K562 (cell line): ENCODE measurements at regions not wholly inside any gene's neighbourhood (a gene's known extent, or its start where the extent isn't known, plus 50 kb on each side); places are given as distances from the start of the nearest gene placed in this dataset.

Source experiments
- ATAC-seq: fragments of 200-7000 bp; cut with Tn5 transposase; 3 replicates; pipeline ENCODE4 v1.9.1; 2020; ENCODE audit warnings: moderate library complexity
- BruUV-seq: library from RNA; stranded (reverse); fragments of 400-500 nt; replicated peaks from 2 replicates; lab custom pipeline; 2021; lab: Mats Ljungman, UMichigan
- CTCF ChIA-PET: fragments of 300-600 bp; formaldehyde crosslinking; extraction: SDS; loops from one replicate; lab custom pipeline; 2021; ENCODE audit warnings: low intra/inter-chr PET ratio; lab: Yijun Ruan, JAX
- POLR2A ChIA-PET: fragments of 300-600, 350-650 bp; sonication (Branson Sonifier 250); formaldehyde crosslinking; extraction: SDS; loops from one replicate; lab custom pipeline; 2021; ENCODE audit warnings: antibody characterized with exemption, inconsistent platforms; lab: Yijun Ruan, JAX
- DNase-seq, 4 experiments: peaks; one replicate each; pipeline versions ENCODE4 v3.0.0 to v3.0.0-alpha.2; 2011 to 2018; ENCODE audit warnings: low spot score in 3 of 4, mixed read lengths in 3 of 4; ENCODE audit errors: extremely low read depth in 1 of 4
- FAIRE-seq: peaks from 2 replicates; lab custom pipeline; 2011; peaks lifted over from hg19 to GRCh38; lab: Jason Lieb, UNC
- H2AFZ ChIP-seq: 2 replicates; pipeline ENCODE4 v1.6.0; 2011; ENCODE audit warnings: low read depth, low read length, control low read depth, inconsistent platforms
- H3K27ac ChIP-seq: fragments of 200-600 bp; 3 replicates; pipeline ENCODE4 v1.8.0; 2011; ENCODE audit warnings: low read depth, mild to moderate bottlenecking, control low read depth, inconsistent platforms, low read length, moderate library complexity, mixed read lengths; ENCODE audit errors: extremely low read depth
- H3K27me3 ChIP-seq, 2 experiments: fragments of 300-600 bp in 1 of 2; 2 replicates in 1 of 2; 3 replicates in 1 of 2; pipeline versions ENCODE4 v1.6.0 to v1.8.0; 2011; ENCODE audit warnings: inconsistent platforms in 2 of 2, low read length in 2 of 2, mild to moderate bottlenecking in 1 of 2, mixed read lengths in 1 of 2, moderate library complexity in 1 of 2; ENCODE audit not compliant: control insufficient read depth in 2 of 2, insufficient read depth in 2 of 2
- H3K36me3 ChIP-seq: fragments of 300-600 bp; 3 replicates; pipeline ENCODE4 v1.8.0; 2011; ENCODE audit warnings: mild to moderate bottlenecking, low read length, inconsistent platforms; ENCODE audit not compliant: control insufficient read depth, insufficient read depth
- H3K4me1 ChIP-seq, 2 experiments: fragments of 200-600 bp in 1 of 2; replicated peaks in 1 of 2; 2 replicates in 1 of 2; 3 replicates in 1 of 2; pipeline versions ENCODE4 v1.5.1 to v1.8.0; 2011; ENCODE audit warnings: inconsistent platforms in 2 of 2, low read length in 2 of 2, mild to moderate bottlenecking in 1 of 2, mixed read lengths in 1 of 2, moderate library complexity in 1 of 2; ENCODE audit not compliant: control insufficient read depth in 2 of 2, insufficient read depth in 2 of 2
- H3K4me2 ChIP-seq: 2 replicates; pipeline ENCODE4 v1.6.1; 2011; ENCODE audit warnings: low read length, control low read depth, inconsistent platforms, mixed read lengths; ENCODE audit not compliant: insufficient read depth
- H3K4me3 ChIP-seq: fragments of 200-600 bp; sonication (generic), shearing (Covaris generic); 2 replicates; pipeline ENCODE4 v1.5.1; 2016; ENCODE audit warnings: control low read depth, inconsistent platforms
- H3K79me2 ChIP-seq: fragments of 200-600 bp; 3 replicates; pipeline ENCODE4 v1.8.0; 2011; ENCODE audit warnings: low read length, inconsistent platforms; ENCODE audit not compliant: control insufficient read depth, insufficient read depth
- H3K9ac ChIP-seq, 2 experiments: 2 replicates each; pipeline versions ENCODE4 v1.6.0 to v1.6.1; 2011; ENCODE audit warnings: low read depth in 2 of 2, low read length in 2 of 2, control low read depth in 1 of 2, inconsistent platforms in 1 of 2, mild to moderate bottlenecking in 1 of 2, mixed read lengths in 1 of 2; ENCODE audit not compliant: insufficient read depth in 1 of 2
- H3K9me1 ChIP-seq: one replicate; pipeline ENCODE4 v1.6.0; 2011; ENCODE audit warnings: inconsistent platforms, mild to moderate bottlenecking, low read length, moderate library complexity; ENCODE audit not compliant: control insufficient read depth, insufficient read depth
- H3K9me3 ChIP-seq: replicated peaks from 2 replicates; pipeline ENCODE4 v1.5.1; 2011; ENCODE audit warnings: low read depth, low read length, inconsistent platforms; ENCODE audit not compliant: control insufficient read depth, insufficient read depth
- H4K20me1 ChIP-seq: replicated peaks from 2 replicates; pipeline ENCODE4 v1.6.1; 2011; ENCODE audit warnings: low read length, inconsistent platforms, mixed read lengths; ENCODE audit not compliant: control insufficient read depth, insufficient read depth
- FOS ChIP-seq: IDR thresholded peaks from 3 replicates; pipeline ENCODE4 v1.6.1; 2011; ENCODE audit not compliant: insufficient read length; ENCODE audit errors: extremely low read depth
- XRCC4 ChIP-seq: IDR thresholded peaks from one replicate; pipeline ENCODE4 v1.6.1; 2011; ENCODE audit not compliant: insufficient read depth, insufficient read length; ENCODE audit errors: extremely low read depth
- ZBTB7A ChIP-seq: IDR thresholded peaks from 2 replicates; pipeline ENCODE4 v1.6.1; 2011; ENCODE audit warnings: low read depth, mild to moderate bottlenecking, low read length, moderate library complexity, borderline replicate concordance; ENCODE audit not compliant: control insufficient read depth
- ZKSCAN8 ChIP-seq: fragments of 200-800 bp; sonication (Bioruptor generic); IDR thresholded peaks from 2 replicates; pipeline ENCODE4 v1.6.1; 2016; ENCODE audit warnings: missing genetic modification characterization, missing compliant biosample characterization
- WGBS: fragments of 100-300 bp; shearing (Covaris generic); methylation state at CpG from one replicate; pipeline ENCODE4 v1.1.6; 2016; ENCODE audit warnings: low coverage, mixed read lengths; ENCODE audit not compliant: insufficient coverage; ENCODE audit errors: missing lambda C conversion rate; 5-methylcytosine and 5-hydroxymethylcytosine counted together
- in situ Hi-C: fragments of 300-500 bp; cut with MboI; formaldehyde crosslinking; loops from 4 replicates; pipeline ENCODE4 v1.15.0; 2018; ENCODE audit warnings: inconsistent platforms, mixed read lengths
- intact Hi-C: fragments of 100-400 bp; cut with micrococcal nuclease; formaldehyde crosslinking; loops from 2 replicates; pipeline ENCODE4 v1.14.2; 2022
- TF ChIP-seq, protein P1 (sequence below): fragments of 200-400 bp; formaldehyde crosslinking; IDR thresholded peaks from 2 replicates; pipeline ENCODE4 v1.6.1; 2017; ENCODE audit warnings: mild to moderate bottlenecking, low read depth, low read length, moderate library complexity
- TF ChIP-seq, protein P2 (sequence below): fragments of 250-450 bp; sonication (Bioruptor Pico); IDR thresholded peaks from 2 replicates; pipeline ENCODE4 v1.9.0; 2021; ENCODE audit warnings: mild to moderate bottlenecking
- TF ChIP-seq, protein P3 (sequence below): fragments of 250-450 bp; sonication (Bioruptor Pico); IDR thresholded peaks from 2 replicates; pipeline ENCODE4 v1.4.0; 2020; ENCODE audit warnings: mild to moderate bottlenecking

DNA sequence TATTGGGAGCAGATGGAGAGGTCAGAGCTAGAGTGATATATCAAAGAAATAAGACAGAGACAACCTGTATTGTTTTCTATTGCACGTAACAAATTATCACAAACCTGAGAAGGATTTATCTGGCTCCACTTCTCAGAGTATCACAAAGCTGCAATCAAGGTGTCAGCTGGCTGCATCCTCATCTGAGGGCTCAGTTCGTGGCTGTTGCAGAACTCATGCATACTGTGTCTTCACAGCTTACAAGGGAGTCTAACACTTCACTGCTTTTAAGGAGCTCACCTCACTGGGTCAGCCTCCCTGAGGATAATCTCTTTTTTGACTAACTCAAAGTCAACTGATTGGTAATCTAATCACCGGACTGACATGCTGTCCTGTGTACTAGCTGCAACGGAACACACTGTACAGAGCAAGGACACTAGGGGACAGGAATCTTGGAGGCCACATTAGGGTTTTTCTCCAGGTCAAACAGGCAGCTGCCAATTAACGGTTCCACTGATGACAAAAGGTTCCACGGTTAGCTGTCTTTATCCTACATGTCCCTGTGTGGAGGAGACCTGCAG is 1006.8 kb upstream of the SEMA6D start:
- intact Hi-C loops: no loop called here
- H3K4me3 ChIP-seq: no peak overlapping the region
- H3K4me1 ChIP-seq: no peaks in the 10 kb centered on the region
- TF ChIP-seq FOS (no peak), ZBTB7A (no peak), XRCC4 (no peak), ZKSCAN8 (no peak)
- TF ChIP-seq, protein P1, sequence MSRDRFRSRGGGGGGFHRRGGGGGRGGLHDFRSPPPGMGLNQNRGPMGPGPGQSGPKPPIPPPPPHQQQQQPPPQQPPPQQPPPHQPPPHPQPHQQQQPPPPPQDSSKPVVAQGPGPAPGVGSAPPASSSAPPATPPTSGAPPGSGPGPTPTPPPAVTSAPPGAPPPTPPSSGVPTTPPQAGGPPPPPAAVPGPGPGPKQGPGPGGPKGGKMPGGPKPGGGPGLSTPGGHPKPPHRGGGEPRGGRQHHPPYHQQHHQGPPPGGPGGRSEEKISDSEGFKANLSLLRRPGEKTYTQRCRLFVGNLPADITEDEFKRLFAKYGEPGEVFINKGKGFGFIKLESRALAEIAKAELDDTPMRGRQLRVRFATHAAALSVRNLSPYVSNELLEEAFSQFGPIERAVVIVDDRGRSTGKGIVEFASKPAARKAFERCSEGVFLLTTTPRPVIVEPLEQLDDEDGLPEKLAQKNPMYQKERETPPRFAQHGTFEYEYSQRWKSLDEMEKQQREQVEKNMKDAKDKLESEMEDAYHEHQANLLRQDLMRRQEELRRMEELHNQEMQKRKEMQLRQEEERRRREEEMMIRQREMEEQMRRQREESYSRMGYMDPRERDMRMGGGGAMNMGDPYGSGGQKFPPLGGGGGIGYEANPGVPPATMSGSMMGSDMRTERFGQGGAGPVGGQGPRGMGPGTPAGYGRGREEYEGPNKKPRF: no peak
- TF ChIP-seq, protein P2, sequence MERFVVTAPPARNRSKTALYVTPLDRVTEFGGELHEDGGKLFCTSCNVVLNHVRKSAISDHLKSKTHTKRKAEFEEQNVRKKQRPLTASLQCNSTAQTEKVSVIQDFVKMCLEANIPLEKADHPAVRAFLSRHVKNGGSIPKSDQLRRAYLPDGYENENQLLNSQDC (CRISPR knock-in tag): no peak
- TF ChIP-seq, protein P3, sequence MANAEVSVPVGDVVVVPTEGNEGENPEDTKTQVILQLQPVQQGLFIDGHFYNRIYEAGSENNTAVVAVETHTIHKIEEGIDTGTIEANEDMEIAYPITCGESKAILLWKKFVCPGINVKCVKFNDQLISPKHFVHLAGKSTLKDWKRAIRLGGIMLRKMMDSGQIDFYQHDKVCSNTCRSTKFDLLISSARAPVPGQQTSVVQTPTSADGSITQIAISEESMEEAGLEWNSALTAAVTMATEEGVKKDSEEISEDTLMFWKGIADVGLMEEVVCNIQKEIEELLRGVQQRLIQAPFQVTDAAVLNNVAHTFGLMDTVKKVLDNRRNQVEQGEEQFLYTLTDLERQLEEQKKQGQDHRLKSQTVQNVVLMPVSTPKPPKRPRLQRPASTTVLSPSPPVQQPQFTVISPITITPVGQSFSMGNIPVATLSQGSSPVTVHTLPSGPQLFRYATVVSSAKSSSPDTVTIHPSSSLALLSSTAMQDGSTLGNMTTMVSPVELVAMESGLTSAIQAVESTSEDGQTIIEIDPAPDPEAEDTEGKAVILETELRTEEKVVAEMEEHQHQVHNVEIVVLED: no peak
- FAIRE-seq (no peak), DNase-seq (no peak), ATAC-seq (no peak)
- ChIA-PET POLR2A (no interaction called here), CTCF (no interaction called here)
- H3K9me1 ChIP-seq: no peaks in the 10 kb centered on the region
- H3K27me3 ChIP-seq: no peaks in the 10 kb centered on the region
- H3K79me2 ChIP-seq: no peaks in the 10 kb centered on the region
- in situ Hi-C loops: no loop called here
- H3K27ac ChIP-seq: no peak overlapping the region
- 3% methylated on average over 5 of the region's 6 CpGs for WGBS
- H3K4me2 ChIP-seq: no peak overlapping the region
- H3K9me3 ChIP-seq: 0 out of 2 replicates have a peak, but pooled peaks cover 1% of the 10 kb centered on the region
- H3K9ac ChIP-seq: no peak overlapping the region
- no peaks in the 10 kb centered on the region for H3K36me3 ChIP-seq
- no peak overlapping the region for H2AFZ ChIP-seq
- no TSS peak for BruUV-seq
- H4K20me1 ChIP-seq: no peaks in the 10 kb centered on the region
